NT2/D1 (cell line): ENCODE measurements at regions not wholly inside any gene's neighbourhood (a gene's known extent, or its start where the extent isn't known, plus 50 kb on each side); places are given as distances from the start of the nearest gene placed in this dataset.

Experiments used
- SUZ12 ChIP-seq: IDR thresholded peaks from 2 replicates; pipeline ENCODE4 v1.6.1; 2011; ENCODE audit not compliant: insufficient read length, insufficient read depth; ENCODE audit errors: extremely low read depth
- YY1 ChIP-seq: IDR thresholded peaks from 2 replicates; pipeline ENCODE4 v1.6.1; 2011; ENCODE audit not compliant: insufficient read length, insufficient read depth
- ZNF274 ChIP-seq: IDR thresholded peaks from 2 replicates; pipeline ENCODE4 v1.6.1; 2011; ENCODE audit warnings: mild to moderate bottlenecking, low read depth, low read length

DNA sequence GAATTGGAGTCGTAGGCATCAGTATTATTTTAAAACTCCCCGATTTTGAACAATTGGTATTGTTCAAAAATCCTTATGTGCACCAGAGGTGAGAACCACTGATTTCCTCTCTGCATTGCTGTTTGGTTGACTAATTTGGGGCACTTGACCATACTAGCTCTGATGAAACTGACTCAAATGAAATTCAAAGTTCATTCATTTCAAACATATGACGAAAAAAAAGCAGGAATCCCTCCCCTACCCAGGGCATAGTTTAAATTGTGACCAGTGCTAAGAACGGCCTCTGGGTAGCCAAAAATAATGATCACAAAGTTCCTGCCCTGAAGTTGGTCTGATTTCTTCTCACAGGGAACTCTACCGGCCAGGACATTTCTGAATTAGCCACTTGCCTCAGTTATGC, 75.7 kb upstream of the EGFL6 start:
- TF ChIP-seq YY1 (no peak), ZNF274 (no peak), SUZ12 (no peak)
